H1 (cell line): ENCODE measurements at regions not wholly inside any gene's neighbourhood (a gene's known extent, or its start where the extent isn't known, plus 50 kb on each side); places are given as distances from the start of the nearest gene placed in this dataset.
A peak's percentile ranks its signal among the peaks of the same experiment; 100 is the strongest.

Experiments used
- ATF2 ChIP-seq: IDR thresholded peaks from 2 replicates; pipeline ENCODE4 v1.6.1; 2012; ENCODE audit warnings: low read length, inconsistent platforms
- BCL11A ChIP-seq, 2 experiments: IDR thresholded peaks; one replicate each; pipeline ENCODE4 v1.6.1; 2011; ENCODE audit warnings: low read depth in 2 of 2, low read length in 2 of 2, mild to moderate bottlenecking in 2 of 2
- POLR2A ChIP-seq, 2 experiments: IDR thresholded peaks; 1 replicate in 1 of 2; 2 replicates in 1 of 2; pipeline ENCODE4 v1.6.1; 2011; ENCODE audit warnings: low read depth in 2 of 2, low read length in 2 of 2, mild to moderate bottlenecking in 2 of 2; ENCODE audit errors: control extremely low read depth in 1 of 2
- POLR2AphosphoS5 ChIP-seq: IDR thresholded peaks from 2 replicates; pipeline ENCODE4 v1.6.1; 2011; ENCODE audit warnings: low read depth, low read length
- TAF1 ChIP-seq: IDR thresholded peaks from 2 replicates; pipeline ENCODE4 v1.6.1; 2011; ENCODE audit warnings: mild to moderate bottlenecking, low read depth, low read length
- ZNF274 ChIP-seq: IDR thresholded peaks from 2 replicates; pipeline ENCODE4 v1.7.0; 2012; ENCODE audit warnings: low read length, borderline replicate concordance; ENCODE audit errors: extremely low read depth

- TF ChIP-seq TAF1 (0 out of 2 replicates have a peak, but pooled peaks have one; percentile 9), POLR2A (IDR thresholded peaks at IDR 0.05; ENCODE audit: control extremely low read depth in 1 of 2, low read depth in 2 of 2, low read length in 2 of 2) (no peak), POLR2AphosphoS5 (no peak), BCL11A (IDR thresholded peaks at IDR 0.05; ENCODE audit: low read depth in 2 of 2, low read length in 2 of 2) (no peak), ATF2 (no peak), ZNF274 (no peak)
Measured at GRCh38 chr6:6725468-6726209, 137.1 kb downstream of the LY86 start.
